Stimulated activated CD4-positive, alpha-beta T cell treated with anti-CD3 and anti-CD28 coated beads, Interleukin-15, amount 100 ng/mL, for 1 hour (primary cell): ENCODE measurements at regions not wholly inside any gene's neighbourhood (a gene's known extent, or its start where the extent isn't known, plus 50 kb on each side); places are given as distances from the start of the nearest gene placed in this dataset.
"Not testable (repeated sequence)": the region's sequence is repeated elsewhere in the genome, so short reads cannot be mapped to it uniquely, and the experiment has no call there.

ENCODE experiments used
- DNase-seq, 2 donors: peaks; one replicate each; pipeline ENCODE4 v3.0.0-alpha.2; 2020; ENCODE audit warnings: low read depth in 1 of 2, low spot score in 1 of 2

DNA sequence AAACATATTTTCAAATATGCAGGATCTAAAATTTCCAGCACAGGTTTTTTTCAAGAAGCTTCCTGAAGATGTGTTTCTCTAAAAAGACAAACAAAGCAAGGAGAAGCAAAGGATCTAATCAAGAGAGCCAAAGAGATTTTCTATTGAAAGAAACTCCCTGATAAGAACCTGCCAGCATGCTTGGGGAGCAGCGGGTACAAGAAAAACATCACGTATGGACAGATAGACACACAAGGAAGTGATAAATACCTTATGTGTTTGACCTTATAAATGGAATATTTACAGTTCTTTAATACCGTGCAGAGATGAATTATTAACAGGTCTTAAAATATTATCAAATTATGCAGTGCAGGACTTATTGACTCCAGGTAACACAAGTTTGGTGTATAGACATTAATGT lies 562.1 kb downstream of the DACH1 start:
- DNase-seq = no peak

- no peak for DNase-seq
Observed at GRCh38 chr13:71303144-71303543, 563.9 kb downstream of the DACH1 start.

DNA sequence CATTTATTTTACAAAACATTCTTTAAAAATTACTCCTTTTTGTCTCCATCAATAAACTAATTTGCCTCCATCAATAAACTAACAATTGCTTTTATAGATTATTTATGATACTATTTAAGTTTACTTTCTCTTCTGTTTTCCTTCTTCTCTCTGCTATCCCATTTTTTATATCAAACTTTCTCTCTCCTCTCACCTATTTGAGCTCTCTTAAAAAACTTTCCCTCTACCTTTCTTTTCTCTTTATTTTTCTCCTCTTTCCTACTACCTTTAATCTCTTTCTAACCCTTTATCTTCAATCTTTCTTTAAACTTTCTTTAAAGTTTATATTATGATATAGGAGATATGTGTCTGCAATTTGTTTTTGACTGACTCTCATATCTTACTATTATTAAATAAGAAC lies 566.4 kb downstream of the DACH1 start:
- DNase-seq = no peak

DNA sequence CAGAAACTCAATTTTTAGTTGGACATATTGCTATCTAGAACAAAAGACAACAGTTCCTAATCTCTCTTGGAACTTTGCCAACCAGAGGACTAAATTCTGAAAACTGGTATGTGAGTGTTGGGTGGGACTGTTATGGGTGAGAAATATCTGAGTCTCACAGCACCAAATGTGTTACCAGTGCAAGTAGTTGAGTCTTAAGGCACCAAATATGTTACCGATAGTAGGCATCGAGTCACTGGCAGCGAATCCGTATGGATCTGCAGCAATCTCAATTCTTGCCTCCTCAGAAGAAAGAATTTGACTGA lies 575.2 kb downstream of the DACH1 start:
- no peak for DNase-seq

DNA sequence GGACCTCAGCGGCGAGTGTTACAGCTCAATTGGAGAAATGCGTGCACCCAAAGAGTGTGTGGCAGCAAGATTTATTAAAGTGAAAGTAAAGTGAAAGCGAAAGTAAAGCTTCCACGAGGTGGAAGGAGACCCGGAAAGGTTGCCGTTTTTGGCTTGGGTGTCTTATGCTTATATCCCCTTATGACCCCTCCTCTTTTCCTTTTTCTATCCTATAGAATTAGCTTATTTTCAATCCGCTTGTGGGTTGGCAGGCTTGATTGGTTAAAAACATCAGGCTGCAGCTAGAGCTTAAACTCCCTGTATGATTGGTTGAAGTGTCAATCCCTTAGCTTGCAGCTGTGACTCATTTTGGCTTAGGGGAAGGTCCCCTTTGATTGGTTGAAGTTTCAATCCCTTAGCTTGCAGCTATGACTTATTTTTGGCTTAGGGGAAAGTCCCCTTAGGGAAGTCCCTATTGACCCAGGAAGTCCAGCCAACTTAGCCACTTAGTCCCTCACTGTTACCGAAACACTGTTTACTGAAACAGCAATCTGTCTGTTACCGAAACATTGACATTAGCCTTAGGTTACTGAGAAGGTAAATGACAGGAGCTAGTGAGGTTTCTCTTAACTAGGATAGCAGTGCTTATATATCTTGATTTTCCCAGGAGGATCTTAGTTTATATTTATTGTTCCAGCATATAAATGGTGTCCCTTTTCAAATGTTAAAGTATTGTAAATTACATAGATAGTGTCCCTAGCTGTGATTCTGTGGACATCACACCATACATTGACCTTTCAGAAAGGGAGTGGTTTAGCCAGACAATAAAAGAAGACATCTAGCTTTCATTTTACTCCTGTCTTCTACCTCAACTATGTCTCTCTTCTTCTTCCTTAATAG lies 575.8 kb downstream of the DACH1 start:
- peak in 1 of 2 donors; percentile 6 for DNase-seq

- not testable (repeated sequence) for DNase-seq
Observed at GRCh38 chr13:71289980-71290379, 577.0 kb downstream of the DACH1 start.

GRCh38 chr13:71285700-71286099 lies 581.3 kb downstream of the DACH1 start:
- no peak for DNase-seq

DNA sequence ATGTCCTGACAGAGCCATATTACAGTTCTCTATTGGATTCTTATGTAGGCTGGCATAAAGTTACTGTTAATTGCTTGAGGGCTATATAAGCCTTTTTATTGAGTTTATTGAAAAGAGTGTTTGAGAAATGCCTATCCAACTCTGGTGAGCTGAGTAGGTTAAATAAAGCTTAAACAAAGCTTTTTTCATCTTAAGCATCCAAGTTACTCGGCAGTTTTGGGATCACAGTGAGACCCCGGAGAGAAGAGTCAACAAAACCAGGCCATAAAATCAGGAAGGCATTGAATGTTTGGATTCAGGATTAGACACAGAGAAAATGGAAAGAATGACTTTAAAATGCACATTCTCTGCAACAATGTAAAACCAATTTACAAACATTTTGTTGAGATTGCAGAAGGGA lies 588.5 kb downstream of the DACH1 start:
- DNase-seq = no peak

DNA sequence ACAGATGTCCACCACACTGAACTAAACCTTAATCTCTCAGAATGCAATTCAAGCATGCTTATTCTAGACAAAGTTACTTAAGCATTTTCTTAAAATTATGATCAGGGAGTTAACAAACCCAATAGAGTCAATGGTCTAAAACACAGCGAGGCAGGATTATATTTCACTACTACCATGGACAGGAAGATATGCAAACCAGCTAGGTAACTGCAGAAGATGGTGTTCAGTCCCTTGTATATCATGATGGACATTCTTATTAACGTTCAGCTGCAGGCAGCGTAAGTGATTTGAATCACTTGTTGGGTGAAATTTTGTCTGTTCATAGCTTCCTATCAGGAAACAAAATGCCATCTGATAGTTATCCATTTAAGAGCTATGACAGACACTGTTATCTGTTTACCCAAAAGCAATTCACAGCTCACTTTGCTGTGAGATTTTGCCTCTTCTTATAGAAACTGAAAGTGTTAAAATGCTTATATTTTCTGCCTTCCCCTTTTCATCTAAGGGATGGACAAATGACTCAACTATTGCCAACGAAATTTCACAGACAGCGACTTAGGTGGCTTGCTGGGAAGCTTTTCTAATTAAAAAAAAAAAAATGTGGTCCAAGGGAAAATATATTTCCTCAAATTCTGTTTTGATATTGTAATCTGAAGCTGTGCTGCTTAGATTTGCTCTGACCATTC lies 591.9 kb downstream of the DACH1 start:
- DNase-seq = no peak

- no peak for DNase-seq
Observed at GRCh38 chr13:71261256-71261655, 605.7 kb downstream of the DACH1 start.

DNA sequence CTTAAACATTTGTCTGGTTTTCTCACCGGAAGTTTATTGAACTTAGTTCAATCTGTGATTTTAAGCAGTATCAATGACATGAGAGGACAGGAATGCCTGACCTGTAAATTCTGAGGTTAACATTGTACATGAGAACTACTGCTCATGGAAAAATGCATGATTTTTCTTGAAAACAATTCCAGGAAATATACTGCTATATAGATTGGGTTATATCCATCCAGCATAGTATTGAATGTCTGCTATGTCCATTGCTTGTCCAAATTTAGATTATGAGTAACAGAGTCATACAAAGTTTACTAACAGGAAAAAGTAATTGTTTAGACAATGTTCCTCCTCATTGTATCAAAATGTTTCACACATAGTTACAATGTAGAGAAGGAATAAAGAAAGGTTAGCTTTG lies 606.8 kb downstream of the DACH1 start:
- DNase-seq = no peak

DNA sequence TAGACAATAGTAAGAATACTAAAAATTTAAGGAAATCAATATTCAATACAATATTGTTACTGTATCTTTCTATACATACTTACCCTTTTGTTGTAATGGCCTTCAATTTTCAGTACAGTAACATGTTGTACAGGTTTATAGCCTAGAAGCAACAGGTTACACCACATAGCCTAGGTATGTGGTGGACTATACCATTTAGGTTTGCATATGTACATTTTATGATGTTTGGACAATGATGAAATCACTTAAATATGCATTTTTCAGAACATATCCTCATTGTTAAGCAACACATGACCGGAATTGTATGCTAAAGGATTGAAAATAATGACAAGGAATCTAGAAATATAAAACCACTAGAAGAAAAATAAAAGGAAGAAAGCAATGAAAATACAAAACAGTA lies 611.4 kb downstream of the DACH1 start:
- DNase-seq = no peak

DNA sequence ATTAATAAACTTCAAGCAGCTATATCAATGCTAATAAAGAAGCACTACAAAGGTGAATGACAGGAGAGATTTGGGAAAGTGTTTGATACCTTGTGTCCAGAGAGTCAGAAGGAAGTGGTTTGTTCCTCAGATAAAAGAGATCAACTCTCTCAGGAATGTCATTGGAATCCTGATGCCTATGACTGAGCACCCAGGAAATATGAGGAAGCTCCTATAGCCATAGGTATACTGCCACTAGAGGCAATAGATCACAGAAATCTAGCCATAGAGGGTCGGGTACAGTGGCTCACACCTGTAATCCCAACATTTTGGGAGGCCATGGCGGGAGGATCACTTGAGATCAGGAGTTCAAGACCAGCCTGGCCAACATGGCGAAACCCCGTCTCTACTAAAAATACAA lies 612.6 kb downstream of the DACH1 start:
- no peak for DNase-seq

DNA sequence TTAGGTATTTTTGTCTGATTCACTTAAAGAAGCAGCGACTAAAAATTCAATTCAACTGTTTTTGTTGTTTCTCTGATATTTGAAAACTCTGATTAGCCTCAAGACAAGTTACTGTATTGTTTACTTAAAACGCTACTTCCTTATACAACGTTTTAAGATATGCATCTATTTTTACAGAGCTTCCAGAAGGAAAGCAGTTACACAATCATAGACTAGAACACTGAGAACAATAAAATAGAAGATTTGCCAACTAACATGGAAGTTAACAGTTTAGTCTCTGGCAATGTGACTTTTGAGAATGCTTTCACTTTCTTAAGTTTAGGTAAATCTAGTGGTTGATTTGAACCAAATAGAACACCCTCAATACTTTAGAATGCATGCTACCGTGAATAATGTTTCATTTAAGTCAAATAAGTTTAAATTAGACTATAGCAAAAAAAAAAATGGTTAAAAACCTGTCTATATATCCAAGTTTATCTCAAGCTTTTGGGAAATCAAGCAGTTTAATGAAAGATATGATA lies 614.8 kb downstream of the DACH1 start:
- DNase-seq = no peak

GRCh38 chr13:71251292-71251951 lies 615.6 kb downstream of the DACH1 start:
- DNase-seq = no peak

DNA sequence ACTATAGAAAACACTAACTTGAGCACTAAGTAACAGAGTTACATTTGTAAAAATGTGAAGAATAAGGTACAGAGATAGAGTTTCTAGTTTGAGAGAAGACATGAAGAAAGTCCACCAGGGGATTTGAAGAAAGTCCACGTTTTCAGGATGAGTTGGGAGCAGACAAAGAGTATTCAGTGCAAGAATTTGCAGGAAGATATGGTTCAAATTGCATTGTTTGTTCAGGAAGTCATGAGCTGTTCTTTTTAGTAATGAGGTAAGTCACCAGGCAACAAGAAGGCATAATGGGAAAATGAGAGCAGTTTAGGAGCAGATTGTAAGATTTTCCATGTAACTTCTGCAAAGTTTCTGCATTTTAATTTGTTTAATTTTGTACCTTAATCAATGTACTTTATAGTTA lies 618.0 kb downstream of the DACH1 start:
- no peak for DNase-seq

GRCh38 chr13:71244161-71244560 lies 622.8 kb downstream of the DACH1 start:
- no peak for DNase-seq

- DNase-seq = no peak
Observed at GRCh38 chr13:71242201-71242600, 624.8 kb downstream of the DACH1 start.

DNA sequence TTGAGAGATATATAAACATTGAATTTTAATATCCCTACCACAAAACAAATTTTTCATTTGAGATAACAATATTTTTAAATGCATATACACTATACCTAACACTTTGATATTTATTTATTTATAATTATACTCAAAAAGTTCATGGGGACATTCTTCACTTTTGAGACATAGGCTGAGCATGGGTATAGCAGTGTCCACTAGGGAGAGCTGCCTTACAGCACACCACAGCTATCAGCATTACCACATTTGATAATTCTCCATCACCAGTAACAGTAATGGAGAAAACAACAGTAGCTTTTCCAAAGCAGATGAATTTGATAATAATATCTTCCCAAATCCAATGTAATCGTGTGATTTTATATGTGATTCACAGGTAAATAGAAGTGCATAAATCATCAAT lies 626.1 kb downstream of the DACH1 start:
- DNase-seq = no peak

- no peak for DNase-seq
Observed at GRCh38 chr13:71237332-71237731, 629.7 kb downstream of the DACH1 start.

GRCh38 chr13:71219698-71220415 lies 647.1 kb downstream of the DACH1 start:
- DNase-seq = no peak
